Medulla oblongata (tissue), 1 donor: ENCODE measurements at regions not wholly inside any gene's neighbourhood (a gene's known extent, or its start where the extent isn't known, plus 50 kb on each side); places are given as distances from the start of the nearest gene placed in this dataset.
"Not testable (repeated sequence)": the region's sequence is repeated elsewhere in the genome, so short reads cannot be mapped to it uniquely, and the experiment has no call there.

Source experiments
- DNase-seq: peaks from one replicate; pipeline ENCODE4 v3.0.0-alpha.2; 2015; ENCODE audit errors: extremely low spot score

DNA sequence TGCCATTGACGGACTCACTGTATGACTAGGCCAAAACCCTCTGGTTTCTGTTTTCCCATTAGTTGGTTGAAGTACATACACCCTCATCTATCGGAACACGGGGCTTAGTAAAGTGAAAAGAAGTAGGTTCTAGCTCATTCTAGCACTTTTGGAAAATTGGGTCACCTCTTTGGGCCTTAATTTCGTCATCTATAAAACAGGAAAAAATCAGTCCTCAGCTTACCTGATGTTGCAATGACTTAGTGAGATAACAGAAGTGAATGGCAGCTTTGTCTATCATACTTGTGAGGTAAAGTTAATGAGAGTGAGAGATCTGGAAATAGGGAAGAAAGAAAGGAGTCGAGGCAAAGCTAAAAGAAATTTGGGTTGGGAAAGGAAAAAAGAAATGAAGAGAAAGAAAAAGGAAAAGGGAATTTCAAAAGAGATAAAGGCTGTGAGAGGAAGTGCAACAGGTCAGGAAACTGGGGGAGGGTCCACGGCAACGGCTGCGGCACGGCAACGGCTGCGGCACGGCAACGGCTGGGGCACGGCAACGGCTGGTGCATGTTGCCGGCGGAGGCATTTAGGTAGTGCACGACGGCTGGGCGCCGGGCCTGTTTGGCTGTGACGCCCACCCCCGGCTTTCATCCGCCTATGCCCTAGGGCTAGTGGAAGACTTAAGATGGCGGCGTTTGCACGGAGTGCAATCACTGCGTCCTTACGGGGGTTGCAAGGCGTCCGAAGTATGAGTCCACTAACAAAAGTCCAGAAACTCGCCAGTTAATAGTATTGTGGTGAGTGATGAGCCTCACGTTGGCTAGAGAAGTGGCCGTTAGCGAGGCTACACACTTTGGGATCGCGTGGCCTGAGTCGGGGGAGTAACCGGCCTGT lies 91.4 kb upstream of the XIST start:
- DNase-seq, result peak; percentile 83

DNA sequence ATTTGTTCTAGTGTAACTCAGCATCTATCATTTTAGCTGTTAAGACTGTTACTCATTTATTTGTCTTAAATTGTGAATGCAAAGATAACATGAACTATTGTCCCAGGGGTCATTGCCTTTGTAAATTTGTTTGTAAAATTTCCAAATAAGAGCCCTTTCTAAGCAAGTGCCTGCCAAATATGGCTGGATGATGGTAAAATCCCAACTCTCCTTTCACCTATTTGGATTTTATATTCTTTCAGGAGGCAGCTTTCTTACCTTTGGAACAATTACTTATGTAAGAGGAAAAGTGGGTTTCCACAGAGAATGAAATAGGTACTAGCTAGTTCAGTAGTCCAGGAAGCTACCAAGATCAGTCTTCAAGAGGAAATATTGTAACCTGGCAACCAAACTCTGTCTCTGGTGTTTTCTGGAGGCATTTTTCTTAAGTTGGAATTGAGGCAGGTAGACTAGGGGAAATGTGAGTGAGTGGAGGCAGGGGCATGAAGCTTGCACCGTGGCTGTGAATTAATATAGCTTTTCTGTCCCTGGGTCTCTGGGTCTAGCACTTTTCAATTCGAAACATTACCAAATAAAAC lies 88.5 kb upstream of the XIST start:
- DNase-seq, result no peak

DNA sequence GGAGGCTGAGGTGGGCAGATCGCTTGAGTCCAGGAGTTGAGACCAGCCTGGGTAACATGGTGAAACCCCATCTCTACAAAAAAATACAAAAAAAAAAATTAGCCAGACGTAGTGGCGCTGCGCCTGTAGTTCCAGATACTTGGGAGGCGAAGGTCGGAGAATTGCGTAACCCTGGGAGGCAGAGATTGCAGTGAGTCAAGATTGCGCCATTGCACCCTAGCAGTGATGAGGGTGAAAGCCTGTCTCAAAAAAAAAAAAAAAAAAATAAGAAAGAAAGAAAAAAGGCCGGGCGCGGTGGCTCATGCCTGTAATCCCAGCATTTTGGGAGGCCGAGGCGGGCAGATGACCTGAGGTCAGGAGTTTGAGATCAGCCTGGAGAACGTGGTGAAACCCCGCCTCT lies 85.3 kb upstream of the XIST start:
- DNase-seq, result not testable (repeated sequence)

DNA sequence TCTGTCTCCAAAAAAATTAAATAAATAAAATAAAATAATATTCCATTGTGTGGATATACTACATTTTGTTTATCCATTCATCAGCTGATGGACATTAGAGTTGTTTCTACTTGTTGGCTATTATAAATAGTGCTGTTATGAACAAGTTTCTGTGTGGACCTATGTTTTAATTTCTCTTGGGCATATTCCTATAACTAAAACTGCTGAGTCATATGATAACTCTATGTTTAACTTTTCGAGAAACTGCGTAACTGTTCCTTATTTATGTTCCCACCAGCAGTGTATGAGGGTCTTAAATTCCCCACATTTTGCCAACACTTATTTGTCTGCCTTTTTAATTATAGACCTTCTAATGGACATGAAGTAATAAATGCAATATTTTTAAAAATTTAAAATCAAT lies 80.0 kb upstream of the XIST start:
- no peak for DNase-seq

DNA sequence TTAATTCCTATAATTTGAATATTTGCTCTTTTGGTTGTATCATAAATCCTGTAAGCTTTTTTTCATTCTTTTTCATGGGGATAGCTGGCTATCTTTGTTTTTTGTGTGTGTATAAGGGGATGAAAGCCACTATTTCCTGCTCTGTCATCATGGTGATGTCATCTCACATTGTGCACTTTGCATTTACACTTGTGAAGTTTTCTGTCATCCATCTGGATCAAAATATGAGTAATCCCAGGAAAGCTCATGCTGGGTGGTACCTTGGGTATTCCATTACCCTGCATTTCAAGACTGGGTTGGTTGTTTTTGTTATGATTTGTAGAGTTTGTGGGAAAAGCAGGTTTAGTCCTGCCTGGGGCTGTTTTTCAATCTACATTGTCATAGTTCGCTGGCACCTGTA lies 77.8 kb upstream of the XIST start:
- DNase-seq, result no peak

DNA sequence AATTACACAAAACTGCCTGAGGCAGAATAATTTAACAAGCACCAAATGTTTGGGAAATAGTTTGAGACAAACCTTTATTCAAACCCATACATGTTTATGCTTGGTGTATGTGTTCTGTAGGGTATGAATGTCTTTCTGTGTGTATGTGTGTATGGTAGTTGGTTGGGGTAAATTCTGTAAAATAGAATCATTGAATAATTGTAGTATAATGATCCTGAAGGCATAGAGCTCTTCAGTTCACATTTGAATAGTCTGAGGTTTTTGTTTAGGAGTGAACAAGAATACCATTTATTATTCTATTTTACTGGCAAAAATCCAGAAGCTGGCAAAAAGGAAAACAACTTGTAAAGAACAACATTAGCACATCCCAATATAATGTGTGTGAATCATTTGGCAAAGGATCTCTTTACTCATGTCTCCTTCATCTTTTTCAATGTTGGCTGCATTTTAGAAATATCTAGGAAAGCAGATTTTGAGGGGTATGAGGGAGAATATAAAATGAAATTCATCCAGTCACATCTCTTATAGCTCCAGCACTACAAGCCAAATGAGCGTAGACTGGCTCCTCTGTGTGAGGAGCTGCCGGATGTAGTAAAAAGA lies 70.4 kb upstream of the XIST start:
- no peak for DNase-seq

DNA sequence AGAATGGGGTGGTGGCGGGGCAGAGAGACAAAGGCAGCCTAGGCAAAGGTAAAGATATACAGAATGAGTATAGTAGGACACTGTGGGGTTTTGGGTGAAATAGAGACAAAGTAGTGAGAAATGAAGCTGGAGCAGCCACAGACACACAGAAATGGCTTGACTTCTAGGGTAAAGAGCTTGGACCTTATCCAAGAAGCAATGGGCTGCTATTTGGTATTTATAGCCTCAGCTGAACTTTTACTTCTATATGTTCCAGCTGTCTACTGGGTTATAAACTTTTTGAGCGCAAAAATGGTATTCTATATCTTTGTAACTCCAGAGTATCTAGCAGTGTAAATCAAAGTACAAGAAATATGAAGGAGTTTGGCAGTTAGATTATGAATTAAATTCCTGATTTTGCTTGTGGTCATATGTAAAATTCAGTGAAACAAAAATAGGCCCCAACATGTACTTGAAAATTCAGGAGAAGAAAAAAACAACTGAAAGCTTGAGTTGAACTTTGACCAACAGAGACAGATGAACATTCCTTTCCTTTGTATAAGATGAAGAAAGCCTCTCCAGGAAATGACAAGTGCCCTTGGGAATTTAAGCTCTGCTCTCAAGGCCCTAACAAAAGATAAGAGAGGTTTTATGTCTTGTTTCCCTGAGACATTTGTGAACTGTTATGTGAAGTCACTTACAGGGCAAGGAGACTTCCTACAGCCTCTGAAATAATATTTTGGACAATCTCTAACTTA lies 64.6 kb upstream of the XIST start:
- no peak for DNase-seq

DNA sequence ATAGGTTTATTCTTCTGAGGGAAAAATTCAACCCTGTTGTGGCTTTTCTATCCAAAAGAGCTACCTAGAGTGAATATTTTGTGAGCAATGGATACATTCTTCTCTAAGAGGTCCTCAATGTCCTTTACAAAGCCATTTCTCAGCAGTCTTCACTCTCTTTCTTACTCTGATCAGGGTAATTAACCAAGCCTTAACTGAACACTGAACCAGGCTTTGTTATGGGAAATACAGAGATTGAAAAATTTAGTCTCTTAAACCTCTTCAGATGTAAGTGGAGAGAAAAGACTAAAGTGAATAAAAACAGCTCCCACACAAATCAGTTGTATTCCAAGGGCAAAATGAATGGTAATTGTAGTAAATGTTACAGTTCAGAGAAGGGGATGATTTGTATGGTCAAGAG lies 64.0 kb upstream of the XIST start:
- no peak for DNase-seq

DNA sequence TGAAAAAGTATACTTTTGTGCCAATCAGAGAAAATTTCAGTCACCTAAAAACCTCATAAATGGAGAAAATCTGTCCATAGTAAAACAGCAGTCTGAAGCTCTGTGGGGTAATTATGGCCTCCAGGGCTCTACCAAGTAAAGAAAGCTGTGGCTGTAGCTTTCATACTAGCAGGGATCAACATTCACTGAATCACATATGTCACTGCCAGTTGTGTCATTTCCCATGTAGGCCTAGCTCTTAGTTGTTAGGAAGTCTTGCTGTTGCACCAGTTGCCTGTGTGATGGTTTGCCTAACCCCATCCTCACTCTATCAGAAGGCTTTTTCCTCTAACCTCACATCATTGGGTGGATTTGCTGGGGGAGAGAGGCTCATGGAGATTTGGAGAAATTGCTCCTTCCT lies 62.3 kb upstream of the XIST start:
- DNase-seq, result not testable (repeated sequence)

DNA sequence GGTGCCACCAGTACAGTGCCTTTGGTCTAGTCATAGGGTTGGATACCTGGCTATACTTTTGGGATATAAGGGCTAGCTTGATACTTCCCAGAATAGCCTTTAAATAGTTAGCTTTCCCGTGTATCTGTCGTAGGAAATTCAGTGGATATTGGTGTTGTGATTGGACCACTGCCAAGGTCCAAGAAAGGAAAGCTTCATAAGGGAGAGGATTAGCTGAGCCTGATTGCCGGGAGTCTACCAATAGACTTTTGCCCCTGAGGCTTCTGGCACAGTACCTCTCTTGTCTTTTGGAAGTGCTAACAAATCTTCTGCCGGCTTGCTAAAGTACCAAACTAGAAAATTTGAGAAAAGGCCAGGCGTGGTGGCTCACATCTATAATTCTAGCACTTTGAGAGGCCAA lies 61.1 kb upstream of the XIST start:
- DNase-seq, result no peak

DNA sequence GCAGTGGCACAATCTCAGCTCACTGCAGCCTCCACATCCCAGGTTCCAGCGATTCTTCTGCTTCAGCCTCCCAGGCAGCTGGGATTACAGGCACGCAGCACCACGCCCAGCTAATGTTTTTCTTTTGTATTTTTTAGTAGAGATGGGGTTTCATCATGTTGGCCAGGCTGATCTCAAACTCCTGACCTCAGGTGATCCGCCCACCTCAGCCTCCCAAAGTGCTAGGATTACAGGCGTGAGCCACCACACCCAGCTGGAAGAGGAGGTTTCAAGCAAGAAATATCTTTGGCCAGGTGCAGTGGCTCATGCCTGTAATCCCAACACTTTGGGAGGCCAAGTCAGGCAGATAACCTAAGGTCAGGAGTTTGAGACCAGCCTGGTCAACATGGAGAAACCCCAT lies 59.4 kb upstream of the XIST start:
- not testable (repeated sequence) for DNase-seq

DNA sequence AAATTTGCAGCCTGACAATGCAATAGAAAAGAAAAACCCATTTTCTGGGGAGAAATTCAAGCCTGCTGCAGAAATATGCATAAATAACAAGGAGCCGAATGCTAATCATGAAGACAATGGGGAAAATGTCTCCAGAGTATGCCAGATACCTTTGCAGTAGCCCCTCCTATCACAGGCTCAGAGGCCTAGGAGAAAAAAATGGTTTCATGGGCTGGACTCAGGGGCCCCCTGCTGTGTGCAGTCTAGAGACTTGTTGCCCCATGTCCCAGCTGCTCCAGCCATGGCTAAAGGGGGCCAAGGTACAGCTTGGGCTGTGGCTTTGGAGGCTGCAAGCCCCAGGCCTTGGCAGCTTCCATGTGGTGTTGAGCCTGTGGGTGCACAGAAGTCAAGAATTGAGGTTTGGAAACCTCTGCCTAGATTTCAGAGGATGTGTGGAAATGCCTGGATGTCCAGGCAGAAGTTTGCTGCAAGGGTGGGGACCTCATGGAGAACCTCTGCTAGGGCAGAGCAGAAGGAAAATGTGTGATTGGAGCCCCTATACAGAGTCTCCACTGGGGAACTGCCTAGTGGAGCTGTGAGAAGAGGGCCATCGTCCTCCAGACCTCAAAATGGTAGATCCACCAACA lies 53.3 kb upstream of the XIST start:
- not testable (repeated sequence) for DNase-seq

DNA sequence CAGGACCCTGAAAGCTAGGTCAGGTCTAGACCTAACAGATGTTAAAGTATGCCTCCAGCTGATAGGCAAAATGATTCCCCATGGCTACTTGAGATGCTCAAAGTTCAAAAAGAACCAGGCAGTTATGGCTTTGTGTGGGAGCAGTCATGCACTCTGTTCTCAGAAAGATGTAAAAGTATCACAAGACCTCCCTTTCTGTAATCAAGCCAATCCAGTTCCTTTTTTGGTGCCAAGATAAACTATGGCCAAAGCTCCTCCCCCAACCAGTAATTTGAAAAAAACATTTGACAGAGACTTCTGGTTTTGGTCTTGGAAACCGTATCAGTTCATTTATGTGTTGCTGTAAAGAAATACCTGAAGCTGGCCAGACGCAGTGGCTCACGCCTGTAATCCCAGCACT lies 51.4 kb upstream of the XIST start:
- no peak for DNase-seq
